ENCODE measurements at regions not wholly inside any gene's neighbourhood (a gene's known extent, or its start where the extent isn't known, plus 50 kb on each side); places are given as distances from the start of the nearest gene placed in this dataset.
A peak's percentile ranks its signal among the peaks of the same experiment; 100 is the strongest.

- no peak for DNase-seq (ENCODE audit: low read depth)
Measured at GRCh38 chr4:165667969-165668368, 205.1 kb upstream of the TLL1 start.

GRCh38 chr4:165668694-165669093, 204.3 kb upstream of the TLL1 start:
- no peak for DNase-seq (ENCODE audit: low read depth)

- DNase-seq (ENCODE audit: low read depth) = no peak
Measured at GRCh38 chr4:165677081-165677480, 196.0 kb upstream of the TLL1 start.

- no peak for DNase-seq (ENCODE audit: low read depth)
Measured at GRCh38 chr4:165678236-165678935, 194.7 kb upstream of the TLL1 start.

GRCh38 chr4:165678936-165679325, 194.1 kb upstream of the TLL1 start:
- no peak for DNase-seq (ENCODE audit: low read depth)

GRCh38 chr4:165680821-165681220, 192.2 kb upstream of the TLL1 start:
- DNase-seq (ENCODE audit: low read depth) = peak; percentile 22

GRCh38 chr4:165682611-165683010, 190.4 kb upstream of the TLL1 start:
- peak; percentile 10 for DNase-seq (ENCODE audit: low read depth)

- DNase-seq (ENCODE audit: low read depth) = peak; percentile 71
Measured at GRCh38 chr4:165684177-165684805, 188.7 kb upstream of the TLL1 start.

GRCh38 chr4:165686756-165687155, 186.3 kb upstream of the TLL1 start:
- no peak for DNase-seq (ENCODE audit: low read depth)

- DNase-seq (ENCODE audit: low read depth) = no peak
Measured at GRCh38 chr4:165689159-165689558, 183.9 kb upstream of the TLL1 start.

- peak; percentile 38 for DNase-seq (ENCODE audit: low read depth)
Measured at GRCh38 chr4:165692082-165692481, 181.0 kb upstream of the TLL1 start.

GRCh38 chr4:165698272-165698671, 174.8 kb upstream of the TLL1 start:
- no peak for DNase-seq (ENCODE audit: low read depth)

- no peak for DNase-seq (ENCODE audit: low read depth)
Measured at GRCh38 chr4:165699055-165699454, 174.0 kb upstream of the TLL1 start.

GRCh38 chr4:165700855-165701254, 172.2 kb upstream of the TLL1 start:
- peak; percentile 20 for DNase-seq (ENCODE audit: low read depth)

- no peak for DNase-seq (ENCODE audit: low read depth)
Measured at GRCh38 chr4:165707128-165707527, 165.9 kb upstream of the TLL1 start.

- no peak for DNase-seq (ENCODE audit: low read depth)
Measured at GRCh38 chr4:165709516-165709915, 163.5 kb upstream of the TLL1 start.

GRCh38 chr4:165709973-165710526, 163.0 kb upstream of the TLL1 start:
- no peak for DNase-seq (ENCODE audit: low read depth)

- no peak for DNase-seq (ENCODE audit: low read depth)
Measured at GRCh38 chr4:165711436-165711835, 161.6 kb upstream of the TLL1 start.

- DNase-seq (ENCODE audit: low read depth) = no peak
Measured at GRCh38 chr4:165711912-165712311, 161.1 kb upstream of the TLL1 start.

GRCh38 chr4:165714650-165715049, 158.4 kb upstream of the TLL1 start:
- no peak for DNase-seq (ENCODE audit: low read depth)

- DNase-seq (ENCODE audit: low read depth) = no peak
Measured at GRCh38 chr4:165715211-165715610, 157.8 kb upstream of the TLL1 start.

- peak; percentile 2 for DNase-seq (ENCODE audit: low read depth)
Measured at GRCh38 chr4:165715989-165716388, 157.0 kb upstream of the TLL1 start.

GRCh38 chr4:165716472-165716871, 156.6 kb upstream of the TLL1 start:
- DNase-seq (ENCODE audit: low read depth) = no peak

- DNase-seq (ENCODE audit: low read depth) = no peak
Measured at GRCh38 chr4:165718660-165719059, 154.4 kb upstream of the TLL1 start.

Data from ELR (cell line).